ENCODE measurements at regions not wholly inside any gene's neighbourhood (a gene's known extent, or its start where the extent isn't known, plus 50 kb on each side); places are given as distances from the start of the nearest gene placed in this dataset.
A peak's percentile ranks its signal among the peaks of the same experiment; 100 is the strongest.

DNA sequence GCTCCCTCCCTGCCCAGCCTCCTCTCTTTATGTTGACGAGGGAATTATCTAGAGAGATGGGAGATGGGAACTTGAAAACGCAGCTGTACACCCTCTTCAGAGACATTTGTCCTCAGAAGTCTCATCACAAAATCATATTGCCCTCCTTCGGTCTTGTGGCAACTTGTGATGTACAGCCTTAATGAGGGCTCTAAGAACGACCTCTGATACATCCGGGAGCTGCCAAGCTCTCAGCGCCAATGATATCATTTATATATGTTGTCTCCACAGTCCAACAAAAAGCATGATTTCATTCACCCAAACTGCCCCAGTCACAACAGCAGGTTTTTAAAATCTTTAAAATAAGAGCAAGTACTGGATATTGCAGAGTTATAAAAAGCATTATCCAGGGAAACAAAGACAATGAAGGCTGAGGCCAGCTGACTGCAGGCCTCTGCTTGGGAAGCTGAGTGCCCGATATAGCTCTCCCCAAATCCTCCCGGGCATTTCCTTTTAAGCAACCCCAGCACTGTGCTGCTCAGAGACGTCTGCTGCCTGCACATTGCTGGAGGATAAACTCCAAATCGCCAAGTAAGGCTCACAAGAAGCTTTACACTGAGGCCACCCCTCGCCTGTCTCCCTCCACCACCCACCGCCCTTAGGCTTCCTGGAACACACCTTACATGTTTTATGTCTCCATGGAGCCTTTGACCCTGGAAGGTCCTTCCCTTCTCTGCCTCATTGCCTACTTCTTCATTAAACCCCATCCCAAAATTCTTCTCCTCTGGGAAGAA is 236.1 kb downstream of the C1orf94 start:
- DNase-seq (no peak), ATAC-seq (no peak)

DNA sequence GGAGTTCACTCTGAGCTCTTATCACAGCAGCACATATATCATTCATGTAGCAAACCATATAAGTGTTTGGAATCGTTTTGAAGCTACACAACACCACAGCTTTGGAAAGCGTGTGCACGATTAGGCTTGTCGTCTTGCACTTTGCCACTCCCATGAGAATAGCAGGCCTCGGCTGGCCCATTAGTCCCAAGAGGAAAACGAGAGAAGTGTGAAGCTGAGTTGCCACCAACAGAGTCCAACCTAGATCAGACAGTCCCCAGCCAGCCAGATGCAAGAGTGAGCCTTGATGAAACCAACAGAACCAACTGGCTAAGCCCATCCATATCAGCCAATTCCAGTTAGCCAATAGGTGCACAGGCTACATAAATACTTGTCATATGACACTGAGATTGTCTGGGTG is 238.4 kb downstream of the C1orf94 start:
- no peak for DNase-seq
- ATAC-seq, result no peak

DNA sequence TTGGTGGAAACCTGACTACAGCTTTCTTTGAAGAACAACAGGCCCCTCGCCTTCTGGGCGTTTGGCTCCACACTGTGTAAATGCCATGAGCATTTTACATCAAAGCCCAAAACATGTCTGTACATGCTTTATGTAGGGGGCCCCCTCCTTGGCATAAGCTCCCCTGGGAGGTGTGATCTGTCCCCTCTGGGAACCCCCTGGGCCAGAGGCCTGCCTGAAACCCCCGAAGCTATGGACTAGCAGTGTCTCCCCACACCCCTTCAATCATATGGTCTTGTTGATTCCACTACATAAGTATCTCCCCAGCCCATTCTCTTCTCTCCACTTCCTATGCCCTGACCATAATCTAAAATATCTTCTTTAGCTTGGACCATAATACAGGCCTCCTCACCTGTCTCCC is 241.5 kb downstream of the C1orf94 start:
- DNase-seq (no peak), ATAC-seq (no peak)

DNA sequence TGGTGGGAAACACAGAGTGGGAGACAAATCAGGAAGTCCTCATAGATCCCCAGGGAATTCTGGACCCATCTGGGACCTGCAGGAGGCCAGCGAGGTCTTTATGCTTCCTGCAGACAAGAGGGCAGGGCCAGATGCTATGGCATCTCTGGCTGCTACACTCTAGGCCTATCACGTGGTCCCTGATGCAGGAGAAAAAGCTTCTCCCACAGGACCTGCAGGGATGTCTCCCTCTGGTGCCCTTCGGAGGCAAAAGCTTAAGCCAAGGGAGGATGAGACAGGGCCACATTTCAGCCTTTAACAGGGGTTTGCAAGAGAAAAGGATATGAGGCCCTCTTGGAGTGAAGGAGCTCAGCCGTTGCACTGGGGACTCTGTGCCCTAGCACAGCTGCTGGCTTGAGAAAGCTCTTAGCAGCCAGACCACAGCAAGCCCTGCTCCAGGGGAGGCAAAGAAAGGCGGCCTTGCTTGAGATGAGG is 243.0 kb downstream of the C1orf94 start:
- DNase-seq (no peak), ATAC-seq (no peak)

DNA sequence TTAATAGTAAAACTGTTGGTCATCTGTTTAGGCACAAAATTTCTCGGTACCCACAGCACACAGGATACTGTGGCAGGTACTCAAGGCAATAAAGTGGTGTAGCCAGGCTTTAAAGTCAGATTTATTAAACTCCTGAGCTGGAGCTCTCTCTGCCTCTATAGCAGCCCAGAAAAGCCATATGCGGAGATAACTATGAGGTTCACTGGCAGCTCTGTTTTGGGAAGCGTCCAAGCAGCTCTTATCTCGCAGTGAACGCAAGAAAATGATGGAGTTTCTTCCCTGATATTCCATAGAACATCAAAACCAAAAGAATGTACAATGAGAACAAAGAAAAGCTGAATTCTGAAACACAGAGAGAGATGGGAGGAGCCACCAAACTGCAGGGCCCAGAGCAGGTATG is 248.3 kb downstream of the C1orf94 start:
- DNase-seq (no peak), ATAC-seq (no peak)

DNA sequence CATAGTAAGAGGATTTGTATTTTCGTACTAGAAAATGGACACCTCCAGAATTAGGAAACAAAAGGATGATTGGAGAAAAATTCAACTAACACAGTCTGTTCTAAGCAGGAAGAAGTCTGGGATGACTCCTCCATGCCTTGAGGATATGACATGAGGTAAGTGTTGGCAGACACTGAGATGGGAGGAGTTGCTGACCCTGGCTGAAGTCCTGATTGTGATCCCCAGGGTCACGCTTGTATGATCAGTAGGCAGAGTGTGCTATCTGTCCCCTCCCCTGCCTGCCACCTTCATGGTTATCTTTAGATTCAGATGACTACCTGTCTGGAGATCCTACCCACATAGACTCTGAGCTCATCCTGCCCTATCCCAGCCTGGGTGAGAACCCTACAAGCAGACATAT is 249.1 kb downstream of the C1orf94 start:
- ATAC-seq (no peak), DNase-seq (no peak)

DNA sequence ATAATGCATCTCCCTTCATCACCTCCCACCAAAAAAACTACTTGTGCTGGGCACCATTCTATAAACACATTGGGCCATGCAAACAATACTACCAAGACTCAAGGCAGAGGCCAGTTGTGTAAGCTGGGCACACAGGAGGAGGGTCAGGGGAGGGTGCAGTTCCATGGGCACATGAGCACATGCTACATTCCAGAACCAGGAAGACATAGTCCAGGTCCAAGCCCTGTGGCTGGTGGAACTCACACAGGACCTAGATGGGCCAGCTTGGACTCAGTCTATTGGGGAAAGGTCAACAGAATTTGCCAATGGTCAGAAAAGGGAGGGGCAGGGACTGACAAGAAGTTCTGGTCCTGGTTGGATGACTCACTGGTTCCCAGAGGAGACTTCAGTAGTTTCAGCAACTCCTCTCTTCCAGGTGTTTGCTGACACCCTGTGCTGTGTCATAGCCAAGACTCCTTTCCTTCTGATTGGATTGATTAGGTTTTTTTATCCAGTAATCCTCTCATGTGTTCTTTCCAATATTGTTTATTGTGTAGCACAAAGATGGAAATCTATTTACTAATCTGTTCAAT is 249.7 kb downstream of the C1orf94 start:
- no peak for ATAC-seq

DNA sequence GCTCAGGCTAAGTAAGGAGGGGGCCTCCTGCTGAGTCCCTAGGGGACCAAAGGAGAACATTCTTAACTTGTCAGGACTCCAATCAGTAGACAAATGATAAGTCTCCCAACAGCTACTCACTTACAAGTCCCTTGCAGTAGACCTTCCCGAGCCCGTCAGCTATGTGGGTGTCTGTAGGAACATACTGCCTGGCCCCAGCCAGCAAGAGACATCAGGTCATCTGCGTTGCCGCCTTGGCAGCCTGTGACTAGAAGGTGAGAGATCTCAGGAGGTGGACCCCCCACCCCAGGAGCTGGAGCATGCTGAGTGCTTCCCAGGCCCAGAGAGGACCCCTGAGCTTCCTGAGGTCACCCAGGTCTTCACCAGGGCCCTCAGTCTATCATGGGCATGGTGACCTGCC is 250.5 kb downstream of the C1orf94 start:
- ATAC-seq (no peak), DNase-seq (no peak)

More for the DNA sequence above, 249.7 kb downstream of the C1orf94 start:
- no peak for DNase-seq

DNA sequence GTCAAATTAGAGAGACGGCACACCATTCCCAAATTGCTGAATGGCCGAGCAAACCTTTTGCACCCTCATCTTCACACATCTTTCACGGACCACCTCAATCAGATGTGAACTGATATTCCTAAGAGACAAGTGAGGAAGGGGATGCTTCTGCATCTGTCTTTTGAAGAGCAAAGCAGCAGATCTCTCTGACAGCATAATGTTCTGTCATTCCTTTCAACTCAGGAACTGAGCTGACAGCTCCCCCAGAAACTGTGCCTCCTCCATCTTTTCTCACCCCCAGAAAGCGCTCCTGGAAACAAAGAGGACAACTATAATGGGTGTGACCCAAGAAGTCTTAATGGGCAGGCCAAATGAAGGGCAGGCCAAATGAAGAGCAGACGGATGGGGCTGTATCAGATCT is 256.4 kb downstream of the C1orf94 start:
- DNase-seq (no peak), ATAC-seq (no peak)

DNA sequence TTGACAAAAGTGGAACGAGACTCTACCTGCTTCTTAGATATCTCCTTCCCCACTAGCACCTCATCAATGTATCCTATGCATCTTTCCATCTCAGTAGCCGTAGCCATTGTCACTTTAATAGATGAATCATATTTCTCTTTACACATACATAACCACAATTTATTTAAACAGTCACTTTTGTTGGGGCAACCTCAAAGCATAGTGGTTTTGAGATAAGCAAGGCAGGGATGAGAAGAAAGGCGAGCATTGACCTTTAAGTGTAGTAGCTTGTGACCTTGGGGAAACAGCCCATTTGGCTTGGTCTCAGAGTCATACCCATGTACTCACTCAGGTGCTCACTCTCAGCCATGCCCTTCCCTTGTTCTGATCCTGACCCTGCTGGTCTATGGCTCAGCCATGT is 260.1 kb downstream of the C1orf94 start:
- DNase-seq, result no peak
- no peak for ATAC-seq

DNA sequence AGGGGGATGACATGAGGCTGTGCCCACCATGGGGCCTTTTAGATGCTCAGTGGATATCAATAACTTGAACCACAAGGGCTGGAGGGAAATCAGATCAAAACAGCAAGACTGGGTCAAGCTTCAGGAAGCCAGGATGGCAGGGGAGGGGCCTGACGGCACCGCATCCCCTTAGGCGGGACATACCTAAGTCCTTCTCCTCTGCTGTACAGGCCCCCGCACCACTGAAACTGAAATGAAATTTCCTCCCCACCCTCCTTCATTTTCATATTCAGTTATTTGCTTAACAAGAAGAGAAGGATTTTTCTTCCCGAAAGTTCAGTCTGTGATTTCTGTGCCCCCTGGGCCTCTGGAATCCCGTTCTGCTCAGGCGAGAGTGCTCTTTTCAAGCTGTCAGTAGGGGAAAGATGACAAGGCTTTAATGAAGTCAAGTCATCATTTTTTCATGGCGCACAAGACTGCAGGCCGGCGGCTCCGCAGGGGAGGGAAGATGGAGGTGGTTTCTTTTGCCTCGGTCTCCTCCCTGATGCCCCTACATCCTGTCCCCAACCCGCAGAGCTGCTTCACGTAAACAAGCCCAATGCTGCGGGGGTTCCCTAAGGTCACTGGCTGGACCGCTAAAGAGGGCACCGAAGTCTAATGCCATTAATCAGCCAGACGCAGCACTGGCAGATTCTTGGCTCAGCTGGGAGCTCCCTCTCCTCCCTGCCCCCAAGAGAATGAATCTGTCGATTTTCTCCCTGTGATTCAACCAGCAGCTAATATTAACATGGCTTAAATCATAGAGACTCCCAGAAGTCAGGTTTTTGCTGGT is 264.8 kb downstream of the C1orf94 start:
- ATAC-seq (no peak), DNase-seq (no peak)

DNA sequence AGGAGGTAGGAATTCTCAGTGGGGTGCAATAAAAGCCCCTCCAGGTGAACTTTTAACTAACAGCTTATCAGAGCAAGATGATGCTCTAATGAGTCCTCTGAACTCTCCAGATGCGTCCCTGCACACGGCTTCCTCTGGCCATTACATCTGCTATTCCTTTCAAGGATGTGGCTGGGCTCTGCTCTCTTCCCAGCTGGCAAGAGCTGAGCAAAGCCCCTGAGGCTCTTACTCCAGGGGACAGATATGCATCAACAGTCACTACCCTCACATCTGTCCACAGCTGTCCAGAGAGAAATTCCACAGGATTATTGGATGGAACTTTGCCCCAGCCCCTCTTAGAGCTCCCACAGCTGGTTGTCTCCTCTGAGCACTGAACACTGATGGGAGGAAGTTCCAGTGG is 267.8 kb downstream of the C1orf94 start:
- ATAC-seq (no peak), DNase-seq (no peak)

DNA sequence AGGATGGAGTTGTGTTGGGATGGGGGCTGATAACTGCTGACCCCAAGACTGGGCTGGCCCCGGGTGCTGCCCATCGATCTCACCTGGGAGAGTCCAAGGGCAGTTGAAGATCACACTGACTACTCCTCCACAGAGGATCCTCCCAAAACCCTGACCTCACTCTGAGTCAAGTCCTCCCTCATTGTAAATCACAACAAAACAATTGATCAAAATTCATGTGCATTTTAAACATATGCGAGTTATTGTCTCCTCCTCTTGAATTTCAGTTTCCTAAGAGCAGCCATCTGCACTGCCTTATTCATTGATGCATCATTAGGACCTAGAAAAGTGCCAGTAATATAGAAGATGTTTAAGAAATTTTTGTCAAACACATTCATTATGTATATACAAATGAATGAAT is 273.6 kb downstream of the C1orf94 start:
- ATAC-seq, result no peak
- DNase-seq, result no peak

DNA sequence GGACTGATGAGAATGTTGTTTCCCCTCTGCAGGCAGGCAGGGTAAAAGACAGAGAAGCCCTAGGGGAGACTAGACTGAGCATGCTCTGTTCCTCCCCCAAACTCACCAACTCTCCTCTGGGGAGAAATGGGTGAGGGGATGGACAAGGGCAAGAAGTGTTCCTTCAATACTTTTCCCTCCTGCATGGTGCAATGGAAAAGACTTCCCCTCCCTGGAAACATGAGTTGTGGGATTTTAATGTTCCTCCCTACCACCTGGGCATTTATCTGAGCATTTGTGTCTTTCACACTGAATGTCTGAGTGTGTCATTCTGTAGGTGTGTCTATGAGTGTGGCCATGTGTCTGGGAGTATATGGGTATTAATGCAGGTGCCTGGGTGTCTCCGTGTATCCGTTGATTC is 275.7 kb downstream of the C1orf94 start:
- DNase-seq (no peak), ATAC-seq (no peak)

DNA sequence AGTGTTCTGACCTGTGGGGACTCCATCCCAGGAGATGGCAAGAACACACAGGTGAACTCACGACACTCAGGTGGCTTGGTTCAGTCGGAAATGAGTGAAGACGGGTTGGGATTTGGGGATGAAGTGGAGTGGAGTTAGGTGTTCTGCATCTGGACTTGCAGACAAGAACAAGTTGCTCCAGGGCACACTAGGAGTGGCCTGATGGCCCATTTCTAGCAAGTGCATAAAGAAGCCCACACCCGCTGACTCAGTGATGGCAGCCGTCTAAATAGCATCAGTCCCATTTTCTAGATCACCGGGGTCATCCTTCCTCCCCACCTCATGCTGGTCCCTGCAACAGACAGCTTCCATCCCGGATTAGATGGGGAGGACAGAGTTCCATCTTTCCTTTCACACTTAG is 278.4 kb downstream of the C1orf94 start:
- DNase-seq (no peak), ATAC-seq (no peak)

DNA sequence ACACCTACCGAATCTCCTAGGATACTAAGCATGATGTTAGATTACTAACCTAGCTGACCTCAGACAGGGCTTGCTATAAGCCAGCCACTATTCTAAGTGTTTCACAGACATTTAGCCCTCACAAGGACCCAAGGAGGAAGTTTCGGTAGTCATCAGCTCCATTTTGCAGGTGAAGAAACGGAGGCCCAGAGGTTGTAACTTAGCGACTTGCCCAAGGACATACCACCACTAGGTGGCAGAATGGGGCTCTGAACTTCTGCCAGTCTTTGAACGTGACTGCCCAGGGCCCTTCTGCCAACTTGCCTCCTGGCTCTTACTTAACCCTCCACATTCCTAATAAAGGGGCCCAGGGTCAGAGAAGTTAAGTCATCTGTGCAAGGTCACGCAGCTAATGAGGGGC is 283.5 kb downstream of the C1orf94 start:
- ATAC-seq, result no peak
- peak; percentile 61 for DNase-seq

DNA sequence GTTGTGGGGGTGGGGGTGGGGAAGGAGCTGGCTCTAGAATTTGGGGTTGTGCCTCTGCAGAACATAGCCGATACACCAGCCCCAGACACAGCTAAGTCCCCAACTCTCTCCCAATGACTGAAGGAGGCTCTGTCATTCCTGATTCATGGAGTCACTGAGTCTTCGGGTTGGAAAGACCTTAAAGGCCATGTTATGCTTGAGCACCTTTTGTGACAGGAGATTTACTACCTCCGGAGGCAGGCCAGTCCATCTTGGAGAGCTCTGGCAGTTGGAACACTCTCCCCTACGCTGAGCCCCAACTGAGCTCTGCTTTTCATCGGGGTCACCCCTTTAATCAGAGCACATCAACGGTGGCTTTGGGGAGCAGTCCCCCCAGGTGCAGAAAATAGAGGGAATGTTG is 284.4 kb upstream of the GJB5 start:
- DNase-seq, result no peak
- no peak for ATAC-seq

DNA sequence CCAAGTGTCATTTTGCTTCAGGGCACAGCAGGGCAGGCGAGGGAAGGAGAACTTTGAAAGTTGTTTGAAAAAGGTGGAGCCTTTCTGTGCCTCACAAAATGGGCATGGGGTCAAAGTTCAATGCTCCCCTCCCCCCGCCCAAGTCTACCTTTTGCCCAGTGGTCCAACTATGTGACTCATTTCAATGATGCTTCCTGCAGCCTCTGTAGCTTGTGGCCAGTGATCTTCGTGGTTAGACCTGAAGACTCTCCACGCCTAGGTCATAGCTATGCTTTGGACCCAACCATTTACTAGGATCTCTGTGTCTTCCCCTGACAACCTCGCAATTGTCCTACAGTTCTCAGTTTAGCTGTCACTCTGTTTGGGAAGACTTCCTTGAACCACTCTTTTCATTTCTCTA is 280.3 kb upstream of the GJB5 start:
- no peak for ATAC-seq
- no peak for DNase-seq

DNA sequence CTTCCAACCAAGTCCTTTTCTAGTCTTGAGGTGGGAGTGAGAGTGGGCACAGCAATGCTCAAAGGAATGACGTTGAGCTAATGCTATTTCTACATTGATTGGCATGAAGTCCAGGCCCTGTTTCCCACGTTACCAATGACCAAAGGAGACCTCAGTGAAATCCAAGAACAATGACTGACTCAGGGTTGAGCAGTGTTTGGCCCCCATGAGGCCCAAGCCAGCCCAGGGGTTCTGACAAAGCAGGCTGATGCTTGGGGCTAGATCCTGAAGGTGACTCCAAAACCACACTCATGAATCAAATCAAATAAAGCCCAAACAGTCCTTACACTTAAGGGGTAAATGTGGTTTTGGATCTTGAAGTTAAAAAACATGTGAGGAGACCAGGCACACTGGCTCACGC is 278.5 kb upstream of the GJB5 start:
- DNase-seq (no peak), ATAC-seq (no peak)

DNA sequence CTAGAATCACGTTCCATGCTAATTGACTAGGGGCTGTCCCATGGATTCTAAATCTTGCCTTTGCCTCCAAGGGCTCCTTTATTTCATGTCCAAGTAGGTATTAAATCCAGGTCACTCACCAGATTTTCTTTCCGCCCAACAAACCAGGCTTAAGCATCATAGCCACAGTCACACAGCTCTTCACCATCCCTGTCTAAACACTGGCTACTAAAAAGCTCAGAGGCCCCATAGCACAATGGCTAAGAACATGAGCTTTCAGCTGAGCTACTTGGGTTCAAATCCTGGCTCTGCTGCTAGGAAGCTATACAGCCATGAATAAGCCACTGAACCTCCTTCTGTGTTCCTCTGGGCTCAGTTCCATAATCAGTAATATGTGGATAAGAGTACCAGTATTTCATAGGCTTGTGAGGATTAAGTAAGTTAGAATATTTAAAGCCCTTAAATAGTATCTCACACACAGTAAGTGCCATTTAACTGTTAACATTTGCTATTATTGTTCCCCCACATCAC is 277.2 kb upstream of the GJB5 start:
- no peak for ATAC-seq
- no peak for DNase-seq

DNA sequence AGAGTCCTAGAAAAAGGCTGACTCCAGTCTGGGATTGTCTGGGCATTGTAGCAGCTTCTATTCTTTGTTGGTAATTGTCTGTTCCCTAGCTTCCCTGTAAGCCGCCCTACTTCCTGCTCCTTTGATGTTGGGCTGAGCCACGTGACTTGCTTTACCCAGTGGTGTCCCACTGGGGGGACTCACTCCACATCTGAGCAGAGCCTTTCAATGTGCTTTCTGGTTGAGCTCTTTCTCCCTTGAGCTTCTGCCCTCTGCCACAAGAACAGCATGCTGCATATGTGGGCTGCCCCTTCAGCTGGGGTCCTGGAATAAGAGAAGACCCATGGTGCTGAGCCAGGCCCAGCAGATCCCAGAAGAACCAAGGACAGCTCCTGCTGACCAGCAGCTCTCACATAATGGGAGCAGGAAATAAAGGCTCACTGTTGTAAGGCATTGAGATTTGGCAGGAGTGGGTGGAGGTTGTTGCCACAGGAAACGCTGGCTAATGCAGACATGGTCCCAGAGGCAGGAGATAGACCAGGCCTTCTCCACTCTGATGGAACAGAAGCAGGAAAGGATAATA is 276.3 kb upstream of the GJB5 start:
- no peak for ATAC-seq
- DNase-seq, result no peak

DNA sequence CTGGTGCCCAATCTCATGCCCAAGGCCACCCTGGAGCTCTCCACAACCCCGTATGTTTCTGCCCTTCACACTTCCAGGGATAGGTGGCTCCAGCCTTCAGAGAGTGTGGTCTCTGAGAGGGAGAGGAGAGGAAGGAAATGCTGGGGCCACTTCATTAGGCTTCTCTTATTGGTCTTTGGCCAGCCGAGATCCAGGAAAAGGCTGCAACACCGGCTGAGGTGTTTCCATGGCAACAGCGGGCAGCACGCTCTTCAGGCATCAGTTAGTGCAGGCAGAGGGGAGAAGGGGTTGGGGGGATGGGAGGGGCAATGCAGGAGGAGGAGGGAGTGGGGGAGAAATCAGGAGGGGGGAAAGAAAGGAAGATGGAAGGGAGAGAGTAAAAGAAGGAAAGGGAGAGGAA is 275.1 kb upstream of the GJB5 start:
- no peak for DNase-seq
- no peak for ATAC-seq

Measured in stimulated activated naive CD8-positive, alpha-beta T cell treated with anti-CD3 and anti-CD28 coated beads, Interleukin-15, Interleukin-2, amounts not matched to agents 100 U/mL and 50 U/mL, for 24 hours (primary cell).